Central memory CD4-positive, alpha-beta T cell (primary cell): ENCODE measurements at regions not wholly inside any gene's neighbourhood (a gene's known extent, or its start where the extent isn't known, plus 50 kb on each side); places are given as distances from the start of the nearest gene placed in this dataset.
"Not testable (repeated sequence)": the region's sequence is repeated elsewhere in the genome, so short reads cannot be mapped to it uniquely, and the experiment has no call there.

Source experiments
- DNase-seq: peaks from one replicate; pipeline ENCODE4 v3.0.0; 2022

DNA sequence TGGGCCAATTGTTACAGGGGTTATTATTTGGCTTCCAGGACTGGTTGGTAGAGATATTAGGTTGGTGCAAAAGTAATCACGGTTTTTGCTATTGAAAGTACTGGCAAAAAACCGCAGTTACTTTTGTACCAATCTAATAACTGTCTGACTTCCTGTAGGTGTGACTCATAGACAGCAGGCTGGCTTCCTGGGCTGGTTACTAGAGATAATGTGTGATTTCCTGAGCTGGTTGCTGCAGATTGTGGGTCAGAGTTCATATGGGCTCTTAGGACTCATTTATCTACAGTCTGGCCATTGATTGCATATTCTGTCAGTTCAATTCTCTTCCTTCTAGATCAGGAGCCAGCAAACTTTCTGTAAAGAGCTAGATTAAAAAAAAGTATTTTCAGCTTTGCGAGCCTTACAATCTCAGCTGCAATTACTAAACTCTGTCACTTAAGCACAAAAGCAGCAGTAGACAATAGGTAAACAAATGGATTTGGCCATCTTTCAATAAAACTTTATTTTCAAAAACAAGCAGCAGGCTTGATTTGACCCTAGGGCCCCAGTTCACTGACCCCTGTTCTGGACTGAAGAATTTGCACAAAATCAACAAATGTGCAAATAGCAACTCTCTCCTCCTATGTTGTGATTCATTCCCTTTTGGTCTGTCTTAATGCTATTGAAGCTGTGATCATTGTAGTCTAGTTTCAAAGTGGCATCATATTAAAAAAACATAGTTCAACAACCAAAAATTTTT, 50.8 kb upstream of the BOD1L1 start:
- no peak for DNase-seq

DNA sequence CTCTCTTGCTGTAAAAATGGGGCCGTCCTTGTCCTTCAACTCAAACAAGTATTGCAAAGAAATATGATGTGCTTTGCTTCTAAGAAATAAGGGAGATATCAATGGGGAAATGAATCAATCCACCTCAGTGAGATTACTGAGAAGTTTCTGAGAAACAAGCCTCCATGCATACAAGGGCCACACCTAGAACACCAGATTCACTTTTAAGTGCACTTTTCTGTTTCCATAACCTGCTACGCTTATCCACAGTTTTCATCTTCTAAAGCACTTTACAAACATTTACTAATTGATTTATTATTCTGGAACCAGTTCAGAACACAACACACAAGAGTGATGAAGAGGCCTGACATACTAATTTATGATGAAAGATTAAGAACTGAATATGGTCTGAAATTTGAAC, 54.0 kb upstream of the BOD1L1 start:
- DNase-seq: no peak

DNA sequence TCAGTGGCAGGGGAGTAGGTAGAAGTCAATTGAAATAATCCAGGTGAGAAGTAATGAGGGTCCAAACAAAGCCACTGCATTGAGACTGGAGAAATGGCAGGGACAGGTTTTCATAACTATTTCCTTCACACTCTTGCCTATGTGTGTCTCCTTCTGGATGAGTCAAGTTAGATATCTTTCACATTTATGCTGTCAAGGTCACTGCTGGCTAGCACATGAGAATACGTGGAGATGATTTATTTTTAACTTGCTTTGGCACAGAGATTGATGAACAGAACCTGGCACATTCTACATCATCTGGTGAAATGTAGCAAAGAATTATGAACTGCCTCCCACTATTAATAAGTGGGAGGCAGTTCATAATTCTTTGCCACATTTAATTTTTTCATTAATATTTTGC, 66.7 kb upstream of the BOD1L1 start:
- DNase-seq: no peak

DNA sequence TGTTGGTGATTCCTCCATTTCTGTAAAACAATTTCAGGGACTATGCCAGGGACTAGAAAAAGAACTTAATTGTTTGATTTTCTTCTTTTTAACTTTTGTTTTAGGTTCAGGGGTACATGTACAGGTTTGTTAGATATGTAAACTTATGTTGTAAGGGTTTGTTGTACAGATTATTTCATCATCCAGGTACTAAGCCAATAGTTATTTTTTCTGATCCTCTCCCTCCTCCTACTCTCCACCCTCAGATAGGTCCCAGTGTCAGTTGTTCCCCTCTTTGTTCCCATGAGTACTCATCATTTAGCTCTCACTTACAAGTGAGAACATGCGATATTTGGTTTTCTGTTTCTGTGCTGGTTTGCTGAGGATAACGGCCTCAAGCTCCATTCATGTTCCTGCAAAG, 70.8 kb upstream of the BOD1L1 start:
- DNase-seq: no peak

DNA sequence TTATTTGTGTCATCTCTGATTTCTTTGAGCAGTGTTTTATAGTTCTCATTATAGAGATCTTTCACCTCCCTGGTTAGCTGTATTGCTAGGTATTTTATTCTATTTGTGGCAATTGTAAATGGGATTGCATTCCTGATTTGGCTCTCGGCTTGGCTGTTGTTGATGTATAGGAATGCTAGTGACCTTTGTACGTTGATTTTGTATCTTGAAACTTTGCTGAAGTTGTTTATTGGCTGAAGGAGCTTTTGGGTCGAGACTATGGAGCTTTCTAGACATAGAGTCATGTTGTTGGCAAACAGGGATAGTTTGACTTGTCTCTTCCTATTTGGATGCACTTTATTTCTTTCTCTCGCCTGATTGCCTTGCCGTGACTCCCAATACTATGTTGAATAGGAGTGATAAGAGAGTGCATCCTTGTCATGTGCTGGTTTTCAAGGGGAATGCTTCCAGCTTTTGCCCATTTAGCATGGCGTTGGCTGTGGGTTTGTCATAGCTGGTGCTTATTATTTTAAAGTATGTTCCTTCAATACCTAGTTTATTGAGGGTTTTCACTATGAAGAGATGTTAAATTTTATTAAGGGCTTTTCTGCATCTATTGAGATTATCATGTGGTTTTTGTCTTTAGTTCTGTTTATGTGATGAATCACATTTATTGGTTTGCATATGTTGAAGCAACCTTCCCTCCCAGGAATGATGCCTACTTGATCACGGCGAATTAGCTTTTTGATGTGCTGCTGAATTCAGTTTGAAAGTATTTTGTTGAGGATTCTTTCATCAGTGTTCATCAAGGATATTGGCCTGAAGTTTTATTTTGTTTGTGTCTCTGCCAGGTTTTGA, 72.7 kb upstream of the BOD1L1 start:
- DNase-seq: no peak

DNA sequence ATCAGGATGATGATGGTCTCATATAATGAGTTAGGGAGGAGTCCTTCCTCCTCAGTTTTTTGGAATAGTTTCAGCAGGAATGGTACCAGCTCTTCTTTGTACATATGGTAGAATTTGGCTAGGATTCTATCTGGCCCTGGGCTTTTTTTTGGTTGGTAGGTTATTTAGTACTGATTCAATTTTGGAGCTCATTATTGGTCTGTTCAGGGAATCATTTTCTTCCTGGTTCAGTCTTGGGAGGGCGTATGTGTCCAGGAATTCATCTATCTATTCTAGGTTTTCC, 73.3 kb upstream of the BOD1L1 start:
- not testable (repeated sequence) for DNase-seq

DNA sequence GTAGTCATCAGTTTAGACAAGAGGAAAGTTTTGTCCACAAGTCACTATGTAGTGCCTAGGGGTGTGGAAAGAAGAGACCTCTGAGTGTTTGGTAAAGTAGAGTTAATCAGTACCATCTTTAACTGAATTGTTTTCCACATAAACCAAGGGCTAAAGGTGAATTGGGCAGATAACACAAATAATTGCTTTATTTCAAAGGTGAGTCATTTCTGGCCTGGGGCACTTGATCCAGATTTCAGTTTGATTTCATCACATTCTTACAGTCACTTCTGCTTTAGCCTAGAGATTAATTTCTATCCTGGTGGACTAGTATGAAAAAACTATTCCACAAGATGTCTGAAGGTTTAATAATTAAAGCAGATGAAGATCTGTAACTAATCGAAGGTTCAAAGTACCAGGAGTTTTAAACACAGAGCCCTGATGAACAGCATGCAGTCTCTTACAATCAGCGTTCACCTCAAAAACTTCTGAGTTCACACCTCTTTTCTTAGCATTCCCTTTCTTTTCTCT, 74.5 kb upstream of the BOD1L1 start:
- no peak for DNase-seq

DNA sequence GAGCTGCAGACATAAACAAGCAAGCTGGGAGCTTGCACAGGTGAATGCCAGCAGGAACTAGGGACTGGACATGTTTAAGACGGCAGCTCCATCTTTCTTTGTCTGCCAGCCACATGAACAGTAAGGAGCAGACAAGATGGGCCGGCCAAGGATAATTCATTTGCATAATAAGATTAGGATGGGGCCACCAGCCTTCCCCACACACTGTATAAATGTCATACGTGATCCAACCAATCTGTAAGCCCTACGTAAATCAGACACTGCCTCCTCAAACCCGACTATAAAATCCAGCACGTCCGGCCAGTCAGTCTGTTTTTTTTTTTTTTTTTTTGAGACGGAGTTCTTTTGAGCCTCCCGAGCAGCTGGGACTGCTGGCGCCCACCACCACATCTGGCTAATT, 75.6 kb upstream of the BOD1L1 start:
- no peak for DNase-seq

DNA sequence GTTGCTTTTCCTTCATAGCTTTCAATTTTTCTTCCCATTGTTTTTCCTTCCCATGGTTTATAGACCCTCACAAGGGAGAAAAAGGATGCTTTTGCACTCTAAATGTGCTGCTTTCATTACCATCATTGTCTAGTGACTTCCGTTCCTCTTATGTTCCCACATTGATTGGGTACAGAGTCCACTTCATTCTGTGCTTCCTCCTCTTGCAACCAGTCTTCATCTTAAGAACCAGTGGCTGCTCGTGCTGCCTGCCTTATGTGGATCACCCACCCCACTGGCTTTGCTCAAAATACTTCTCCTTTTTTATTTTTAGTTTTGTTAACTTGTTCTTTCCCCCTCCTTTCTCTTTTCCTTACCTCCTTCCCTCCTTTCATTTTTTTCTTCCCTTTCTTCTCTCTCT, 76.5 kb upstream of the BOD1L1 start:
- DNase-seq: no peak

DNA sequence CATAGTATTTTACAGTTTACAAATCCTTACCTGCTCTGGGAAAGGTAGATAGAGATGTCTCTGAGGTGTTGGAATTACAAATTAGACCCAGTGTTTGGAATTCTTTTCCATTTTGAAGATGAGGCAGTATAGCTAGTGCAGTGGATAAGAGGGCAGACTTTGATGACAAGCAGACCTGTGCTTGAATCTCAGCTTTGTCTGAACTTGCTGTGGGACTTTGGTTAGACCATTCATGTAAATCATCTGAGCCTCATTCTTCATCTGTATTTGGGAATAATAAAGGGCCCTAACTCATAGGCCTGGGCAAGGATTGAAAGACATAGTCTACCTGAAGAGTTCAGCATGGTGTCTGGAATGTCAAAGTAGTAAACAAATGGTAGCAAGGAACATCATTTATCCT, 77.2 kb upstream of the BOD1L1 start:
- no peak for DNase-seq

DNA sequence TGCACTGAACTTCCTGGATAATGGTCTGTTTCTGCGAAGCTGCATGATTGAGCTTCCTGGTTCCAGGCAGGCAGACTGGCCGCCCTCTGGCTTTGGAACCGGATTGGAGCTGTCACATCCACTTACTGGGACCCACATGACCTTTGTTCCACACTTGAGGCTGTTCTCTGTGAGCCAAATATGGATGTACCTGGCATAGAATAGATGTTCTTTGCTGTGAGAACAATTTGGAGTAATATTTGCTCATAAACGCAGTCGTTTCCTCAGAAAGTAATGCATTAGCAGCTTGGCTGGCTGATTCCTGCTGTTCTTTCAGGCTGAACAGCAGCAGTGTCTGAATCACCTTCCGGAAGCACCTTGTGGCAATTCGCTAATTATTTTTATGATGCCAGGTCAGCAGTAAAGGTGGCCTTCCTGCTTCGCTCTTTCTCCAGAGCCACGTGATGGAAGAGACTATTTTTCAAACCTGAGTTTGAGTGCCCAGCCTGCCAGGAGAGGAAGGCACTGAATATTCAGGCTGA, 78.1 kb upstream of the BOD1L1 start:
- no peak for DNase-seq

DNA sequence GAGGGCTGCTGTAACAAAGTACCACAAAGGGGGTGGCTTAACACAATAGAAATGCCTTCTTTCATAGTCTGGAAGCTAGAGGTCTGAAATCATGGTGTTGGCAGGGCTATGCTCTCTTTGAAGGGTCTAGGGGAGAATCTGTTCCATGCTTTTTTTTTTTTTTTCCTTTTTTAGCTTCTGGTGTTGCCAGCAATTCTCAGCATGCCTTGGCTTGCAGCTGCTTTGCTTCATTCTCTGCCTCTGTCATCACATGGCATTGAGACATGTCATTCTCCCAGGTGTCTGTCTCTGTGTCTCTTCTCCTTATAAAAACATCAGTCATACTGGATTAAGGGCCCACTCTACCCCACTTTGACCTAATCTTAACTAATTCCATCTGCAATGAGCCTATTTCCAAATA, 78.6 kb upstream of the BOD1L1 start:
- DNase-seq: no peak

DNA sequence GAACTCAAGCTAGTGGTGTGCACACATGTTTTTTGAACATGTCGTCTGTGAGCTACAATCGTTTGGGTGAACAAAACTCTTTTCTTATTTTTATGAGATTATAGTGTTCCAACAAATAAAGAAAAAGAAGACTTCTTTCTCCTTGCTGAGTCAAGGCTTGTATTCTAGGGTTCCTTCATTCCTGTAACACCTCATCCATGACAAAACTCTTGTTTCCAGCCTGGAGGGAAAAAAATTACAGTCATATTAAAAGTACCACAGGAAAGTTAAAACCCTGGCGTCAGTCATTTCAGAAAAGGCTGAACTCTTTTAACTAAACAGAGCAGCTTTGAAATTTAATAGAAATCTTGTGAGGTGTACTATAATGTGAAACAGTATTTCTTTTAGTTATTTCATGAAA, 79.2 kb upstream of the BOD1L1 start:
- DNase-seq: no peak

DNA sequence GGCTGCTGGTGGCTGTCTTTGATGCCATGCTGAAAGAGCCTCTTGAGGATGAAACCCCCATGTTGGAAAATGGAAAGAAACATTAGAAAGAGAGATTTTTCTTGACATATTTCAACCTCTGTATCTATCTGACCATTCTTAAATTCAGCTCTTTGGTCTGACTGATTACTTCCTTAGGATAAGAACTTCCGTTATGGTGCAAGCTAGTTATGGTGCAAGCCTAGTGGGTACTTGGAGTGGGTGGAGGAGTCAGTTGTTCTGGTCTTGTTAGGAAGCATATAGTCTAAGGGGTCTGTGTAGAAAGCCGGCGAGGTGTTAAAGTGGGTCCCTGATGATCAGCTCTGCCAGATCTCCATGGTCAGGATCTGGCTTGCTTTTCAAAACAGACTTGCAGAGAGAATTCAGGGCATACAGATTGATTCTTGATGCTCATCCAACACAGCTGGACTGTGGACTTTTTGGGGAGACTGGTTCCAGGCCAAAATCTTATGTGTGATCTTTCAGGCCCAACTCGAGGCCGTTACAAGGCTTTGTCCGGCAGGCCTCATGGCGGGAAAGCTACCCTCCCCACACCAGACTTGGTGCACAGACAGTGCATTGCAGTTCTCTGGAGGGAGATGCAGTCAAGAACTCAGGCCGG, 82.8 kb upstream of the BOD1L1 start:
- DNase-seq: no peak

DNA sequence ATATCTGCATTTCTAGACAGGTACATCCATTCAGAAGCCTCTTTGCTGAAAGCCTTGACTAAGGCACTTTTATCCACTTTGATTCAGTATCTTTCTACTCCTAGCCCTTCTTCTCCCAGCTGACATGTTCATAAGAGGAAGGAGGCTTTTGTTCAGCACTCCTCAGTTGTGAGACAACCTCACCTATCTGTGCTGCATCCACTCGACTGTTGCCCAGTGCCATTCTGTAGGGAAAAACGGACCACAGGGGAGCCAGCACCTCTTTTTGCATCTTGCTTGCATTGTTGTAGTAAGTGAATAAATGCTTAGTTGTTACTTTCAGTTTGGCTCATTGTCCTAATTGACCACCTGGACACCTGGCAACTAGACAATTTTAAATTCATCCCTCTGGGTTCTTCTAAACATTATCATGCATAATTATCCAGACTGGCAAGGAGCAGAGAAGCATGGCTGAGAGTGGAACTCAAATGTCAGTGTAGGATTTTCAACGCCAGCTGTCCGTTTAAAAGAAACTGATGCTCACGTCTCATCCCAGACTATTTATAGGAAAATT, 83.8 kb upstream of the BOD1L1 start:
- no peak for DNase-seq

DNA sequence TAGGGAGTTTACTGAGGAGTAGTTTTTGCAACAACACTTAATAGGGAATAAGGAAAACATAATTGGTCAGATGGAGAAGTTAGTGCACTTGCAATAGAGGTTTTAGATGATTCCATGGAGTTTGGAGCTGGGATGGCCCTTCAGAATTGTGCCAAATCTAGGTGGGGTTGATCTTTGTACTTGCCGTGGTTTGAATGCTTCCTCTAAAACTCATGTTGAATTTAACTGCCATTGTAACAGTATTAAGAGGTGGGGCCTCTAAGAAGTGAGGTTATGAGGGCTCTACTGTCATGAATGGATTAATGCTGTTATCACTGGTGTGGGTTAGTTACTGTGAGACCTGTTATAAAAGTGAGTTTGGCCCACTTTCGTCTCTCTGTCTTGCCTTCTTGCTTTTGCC, 94.4 kb upstream of the BOD1L1 start:
- no peak for DNase-seq

DNA sequence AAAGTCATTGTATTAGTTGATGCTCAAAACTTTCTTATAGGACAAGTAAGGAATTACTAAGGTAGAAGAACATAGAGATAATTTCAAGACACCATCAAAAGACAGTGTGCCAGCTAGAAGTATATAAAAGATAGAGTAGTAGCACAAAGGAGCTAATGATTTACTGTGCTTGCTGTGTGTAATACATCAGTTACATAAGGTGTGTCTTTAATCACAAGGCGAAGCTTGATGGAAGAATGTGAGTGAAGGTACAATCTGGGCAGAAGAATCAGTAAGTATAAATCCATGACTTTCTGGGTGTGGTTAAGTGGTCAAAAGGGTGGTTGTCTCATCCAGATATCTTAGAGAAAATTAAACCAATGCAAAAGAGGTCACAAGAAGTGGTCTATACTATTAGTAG, 95.1 kb upstream of the BOD1L1 start:
- no peak for DNase-seq

DNA sequence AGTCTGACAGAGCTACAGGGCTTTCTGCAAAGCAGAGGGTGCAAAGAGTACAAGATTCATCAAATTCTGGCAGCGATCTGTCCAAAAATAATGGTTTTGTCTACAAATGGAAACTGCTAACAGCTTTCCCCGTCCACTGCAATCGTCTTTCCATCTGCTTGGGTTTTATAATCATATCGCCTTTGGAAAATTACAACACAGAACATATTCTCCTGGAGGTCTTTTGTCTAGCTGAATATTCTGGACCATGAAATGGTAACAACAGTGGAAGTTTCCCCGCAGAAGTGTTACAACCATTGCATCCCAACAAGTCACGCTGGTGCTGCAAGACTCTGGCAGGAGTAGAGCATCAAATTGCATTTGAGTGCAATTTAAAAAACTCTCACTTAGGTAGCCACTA, 101.2 kb upstream of the BOD1L1 start:
- DNase-seq: no peak

DNA sequence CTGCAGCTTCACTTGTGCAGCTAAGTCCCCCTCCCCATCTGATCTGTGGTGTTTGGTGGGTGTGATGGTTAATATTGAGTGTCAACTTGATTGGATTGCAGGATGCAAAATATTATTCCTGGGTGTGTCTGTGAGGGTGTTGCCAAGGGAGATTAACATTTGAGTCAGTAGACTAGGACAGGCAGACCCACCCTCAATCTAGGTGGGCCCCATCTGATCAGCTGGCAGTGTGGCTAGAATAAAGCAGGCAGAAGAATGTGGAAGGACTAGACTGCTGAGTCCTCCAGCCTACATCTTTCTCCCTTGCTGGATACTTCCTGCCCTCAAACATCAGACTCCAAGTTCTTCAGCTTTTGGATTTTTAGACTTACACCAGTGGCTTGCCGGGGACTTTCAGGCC, 103.5 kb upstream of the BOD1L1 start:
- no peak for DNase-seq

DNA sequence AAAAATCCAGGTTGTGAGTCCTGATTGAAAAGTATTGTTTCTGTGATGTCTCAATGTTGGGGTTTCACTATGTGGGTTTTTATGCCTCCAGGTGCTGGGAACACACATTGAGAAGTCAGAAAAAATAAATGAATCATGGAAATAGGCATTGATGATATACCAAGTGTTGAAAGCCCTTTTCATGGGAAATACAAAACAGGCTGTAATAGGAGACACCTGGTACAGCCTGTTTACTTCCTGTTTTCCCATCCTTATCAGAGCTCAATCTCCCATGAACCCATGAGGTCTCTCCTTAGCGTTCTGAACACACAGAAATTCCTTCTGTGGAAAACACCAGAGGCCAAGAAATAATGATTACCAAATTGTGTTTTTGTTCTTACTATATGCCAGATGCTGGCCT, 106.3 kb upstream of the BOD1L1 start:
- DNase-seq: no peak

DNA sequence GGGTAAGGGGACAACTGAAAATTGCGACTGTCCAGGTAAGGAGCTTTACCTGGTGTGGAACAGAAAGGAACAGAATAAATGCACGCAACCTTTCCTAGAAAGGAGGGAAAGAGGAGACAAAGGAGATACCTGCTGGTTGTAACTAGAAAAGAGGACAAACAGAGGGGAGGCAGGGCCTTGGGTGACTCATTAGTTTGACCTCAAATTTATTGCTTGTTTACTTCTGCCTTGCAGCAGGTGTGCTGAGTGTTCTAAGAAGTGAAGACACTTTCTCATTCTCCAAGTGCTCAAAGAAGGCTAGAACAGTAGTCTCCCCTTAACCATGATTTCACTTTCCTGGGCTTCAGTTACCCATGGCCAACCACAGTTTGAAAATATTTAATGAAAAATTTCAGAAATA, 123.1 kb upstream of the BOD1L1 start:
- no peak for DNase-seq

DNA sequence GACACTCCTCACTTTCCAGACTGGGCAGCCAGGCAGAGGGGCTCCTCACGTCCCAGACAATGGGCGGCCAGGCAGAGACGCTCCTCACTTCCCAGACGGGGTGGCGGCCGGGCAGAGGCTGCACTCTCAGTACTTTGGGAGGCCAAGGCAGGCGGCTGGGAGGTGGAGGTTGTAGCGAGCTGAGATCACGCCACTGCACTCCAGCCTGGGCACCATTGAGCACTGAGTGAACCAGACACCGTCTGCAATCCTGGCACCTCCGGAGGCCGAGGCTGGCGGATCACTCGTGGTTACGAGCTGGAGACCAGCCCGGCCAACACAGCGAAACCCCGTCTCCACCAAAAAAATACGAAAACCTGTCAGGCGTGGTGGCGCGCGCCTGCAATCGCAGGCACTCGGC, 134.1 kb upstream of the BOD1L1 start:
- DNase-seq: not testable (repeated sequence)

DNA sequence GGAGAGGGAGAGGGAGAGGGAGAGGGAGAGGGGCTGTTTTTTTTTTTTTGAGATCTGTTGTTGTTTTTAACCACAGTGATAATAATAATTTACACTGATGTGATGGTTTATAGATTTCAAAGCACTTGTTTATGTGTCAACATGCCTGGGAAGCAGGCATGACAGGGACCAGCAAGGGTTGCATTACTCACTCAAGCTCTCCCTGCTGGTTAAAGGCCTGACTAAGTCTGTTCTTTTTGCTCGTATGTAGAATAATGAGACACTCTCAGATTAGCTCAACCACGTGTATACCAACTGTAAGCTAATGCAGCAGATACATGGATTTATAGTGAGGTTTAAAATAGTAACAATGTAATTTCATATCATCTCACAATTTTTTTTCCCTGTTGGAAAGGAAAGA, 134.6 kb upstream of the BOD1L1 start:
- no peak for DNase-seq

DNA sequence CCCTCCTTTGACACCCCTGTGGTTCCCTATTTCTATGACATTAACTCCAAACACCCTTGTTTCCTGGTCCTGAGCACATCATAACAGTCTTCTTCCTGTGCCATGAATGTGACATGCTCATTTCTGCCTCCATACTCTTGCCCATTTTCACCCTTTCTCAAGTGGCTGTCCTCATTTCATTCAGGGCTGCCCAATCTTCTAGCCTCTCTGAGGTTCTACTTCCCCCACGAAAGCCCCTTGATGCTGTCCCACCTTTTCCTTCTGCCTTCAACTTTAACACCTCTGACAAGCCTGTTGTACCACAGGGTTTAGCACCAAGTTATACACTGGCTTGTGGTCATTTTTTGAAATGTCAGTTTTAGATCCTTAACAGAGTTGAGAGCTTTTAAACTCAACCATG, 136.2 kb upstream of the BOD1L1 start:
- no peak for DNase-seq
